Right cardiac atrium (tissue), 5 donors: ENCODE measurements at regions not wholly inside any gene's neighbourhood (a gene's known extent, or its start where the extent isn't known, plus 50 kb on each side); places are given as distances from the start of the nearest gene placed in this dataset.

Experiments used
- ATAC-seq, 2 donors: fragments of 200-7000 bp; cut with Tn5 transposase; one replicate each; pipeline versions ENCODE4 v1.8.0 to v1.9.1; 2020; ENCODE audit warnings: moderate library complexity in 2 of 2, mild to moderate bottlenecking in 1 of 2
- DNase-seq, 3 donors: peaks; one replicate each; pipeline ENCODE4 v3.0.0-alpha.2; 2020
- H3K27ac ChIP-seq: one replicate; pipeline ENCODE4 v1.5.1; 2013; ENCODE audit warnings: mild to moderate bottlenecking, low read length, control low read depth, moderate library complexity
- H3K27me3 ChIP-seq: one replicate; pipeline ENCODE4 v1.6.1; 2013; ENCODE audit not compliant: control insufficient read depth, insufficient read depth
- H3K4me1 ChIP-seq: one replicate; pipeline ENCODE4 v1.6.1; 2013; ENCODE audit warnings: low read length; ENCODE audit not compliant: control insufficient read depth, insufficient read depth
- H3K4me3 ChIP-seq: one replicate; pipeline ENCODE4 v1.5.1; 2013; ENCODE audit warnings: low read length, control low read depth
- H3K9me3 ChIP-seq: one replicate; pipeline ENCODE4 v1.6.1; 2013; ENCODE audit warnings: low read length; ENCODE audit not compliant: control insufficient read depth
- WGBS: extraction: QIAGEN DNeasy Blood & Tissue Kit; methylation state at CpG from one replicate; pipeline ENCODE4 v1.1.7; 2013; 5-methylcytosine and 5-hydroxymethylcytosine counted together
- intact Hi-C, 4 donors: fragments of 100-400 bp; cut with DNase I; formaldehyde crosslinking; loops; one replicate each; pipeline versions ENCODE4 v1.11.0 to v1.14.0; 2022 to 2023
- donor health status: healthy with polysubstance abuse.
- donor health status: DM: no; HTN: yes; CAD: no.
- donor health status: DM: no; HTN: no; CAD: no.
- donor health status: DM: no; HTN: yes; CAD: no; lungs with severe emphysema.
- donor health status: DM: yes; HTN: yes; CAD: no.

- no peak overlapping the region for H3K27ac ChIP-seq
- peak in 1 of 2 donors; percentile 16 for ATAC-seq
- DNase-seq, result no peak
Measured at GRCh38 chr9:106718936-106719335, 144.0 kb upstream of the ZNF462 start.

GRCh38 chr9:106722051-106722753 lies 140.8 kb upstream of the ZNF462 start:
- intact Hi-C loops, result no loop called here
- H3K27me3 ChIP-seq, result no peaks in the 10 kb centered on the region
- DNase-seq (no peak), ATAC-seq (no peak)
- no peak overlapping the region for H3K4me3 ChIP-seq
- no peaks in the 10 kb centered on the region for H3K9me3 ChIP-seq
- no peaks in the 10 kb centered on the region for H3K4me1 ChIP-seq
- WGBS, result 89% methylated on average over 4 of the region's 4 CpGs
- H3K27ac ChIP-seq, result no peak overlapping the region

More at GRCh38 chr9:106718936-106719335, 144.0 kb upstream of the ZNF462 start:
- Histone ChIP-seq H3K27me3 (no peaks in the 10 kb centered on the region), H3K4me1 (no peaks in the 10 kb centered on the region), H3K4me3 (no peak overlapping the region), H3K9me3 (no peaks in the 10 kb centered on the region)
- intact Hi-C loops, result no loop called here

GRCh38 chr9:106723926-106724325 lies 139.0 kb upstream of the ZNF462 start:
- Histone ChIP-seq H3K4me1 (no peaks in the 10 kb centered on the region), H3K4me3 (no peak overlapping the region), H3K27ac (no peak overlapping the region), H3K9me3 (no peaks in the 10 kb centered on the region), H3K27me3 (no peaks in the 10 kb centered on the region)
- no peak for ATAC-seq
- intact Hi-C loops, result no loop called here
- DNase-seq, result no peak

GRCh38 chr9:106724566-106724965 lies 138.4 kb upstream of the ZNF462 start:
- H3K4me3 ChIP-seq, result no peak overlapping the region
- H3K9me3 ChIP-seq, result no peaks in the 10 kb centered on the region
- no peaks in the 10 kb centered on the region for H3K27me3 ChIP-seq
- no peak for ATAC-seq
- H3K4me1 ChIP-seq, result peaks cover 2% of the 10 kb centered on the region
- H3K27ac ChIP-seq, result no peak overlapping the region
- intact Hi-C loops, result no loop called here
- WGBS, result 83% methylated on average over 2 of the region's 2 CpGs
- no peak for DNase-seq

- ATAC-seq (peak; percentile 81 to 83), DNase-seq (no peak)
- WGBS, result 76% methylated on average over 5 of the region's 5 CpGs
- Histone ChIP-seq H3K27me3 (no peaks in the 10 kb centered on the region), H3K4me3 (no peak overlapping the region), H3K4me1 (peaks cover 2% of the 10 kb centered on the region), H3K27ac (peak overlapping the region; percentile 66), H3K9me3 (no peaks in the 10 kb centered on the region)
- intact Hi-C loops, result no loop called here
Measured at GRCh38 chr9:106726070-106726815, 136.7 kb upstream of the ZNF462 start.

- H3K27me3 ChIP-seq, result no peaks in the 10 kb centered on the region
- no peak overlapping the region for H3K27ac ChIP-seq
- intact Hi-C loops, result no loop called here
- H3K4me1 ChIP-seq, result peaks cover 2% of the 10 kb centered on the region
- ATAC-seq, result no peak
- WGBS, result 80% methylated on average over 3 of the region's 3 CpGs
- H3K4me3 ChIP-seq, result no peak overlapping the region
- DNase-seq, result no peak
- no peaks in the 10 kb centered on the region for H3K9me3 ChIP-seq
Measured at GRCh38 chr9:106727969-106728368, 135.0 kb upstream of the ZNF462 start.

- intact Hi-C loops, result no loop called here
- Histone ChIP-seq H3K27me3 (no peaks in the 10 kb centered on the region), H3K9me3 (no peaks in the 10 kb centered on the region), H3K4me1 (peaks cover 2% of the 10 kb centered on the region), H3K4me3 (no peak overlapping the region), H3K27ac (no peak overlapping the region)
- ATAC-seq, result peak in 1 of 2 donors; percentile 50
- no peak for DNase-seq
- 66% methylated on average over 7 of the region's 7 CpGs for WGBS
Measured at GRCh38 chr9:106728860-106729259, 134.1 kb upstream of the ZNF462 start.

GRCh38 chr9:106731910-106732309 lies 131.1 kb upstream of the ZNF462 start:
- WGBS, result 55% methylated on average over 1 of the region's 1 CpG
- peaks cover 2% of the 10 kb centered on the region for H3K4me1 ChIP-seq
- intact Hi-C loops, result no loop called here
- H3K27ac ChIP-seq, result no peak overlapping the region
- no peaks in the 10 kb centered on the region for H3K9me3 ChIP-seq
- H3K27me3 ChIP-seq, result no peaks in the 10 kb centered on the region
- ATAC-seq (no peak), DNase-seq (no peak)
- H3K4me3 ChIP-seq, result no peak overlapping the region

GRCh38 chr9:106733828-106734380 lies 129.1 kb upstream of the ZNF462 start:
- ATAC-seq (no peak), DNase-seq (no peak)
- no peak overlapping the region for H3K27ac ChIP-seq
- intact Hi-C loops, result no loop called here
- peaks cover 2% of the 10 kb centered on the region for H3K4me1 ChIP-seq
- no peak overlapping the region for H3K4me3 ChIP-seq
- no peaks in the 10 kb centered on the region for H3K27me3 ChIP-seq
- H3K9me3 ChIP-seq, result no peaks in the 10 kb centered on the region
- WGBS, result 97% methylated on average over 3 of the region's 3 CpGs

GRCh38 chr9:106737516-106737915 lies 125.5 kb upstream of the ZNF462 start:
- Histone ChIP-seq H3K27ac (no peak overlapping the region), H3K9me3 (no peaks in the 10 kb centered on the region), H3K4me1 (no peaks in the 10 kb centered on the region), H3K27me3 (no peaks in the 10 kb centered on the region), H3K4me3 (no peak overlapping the region)
- ATAC-seq (no peak), DNase-seq (no peak)
- intact Hi-C loops, result no loop called here
- 84% methylated on average over 3 of the region's 3 CpGs for WGBS

GRCh38 chr9:106738109-106738508 lies 124.9 kb upstream of the ZNF462 start:
- WGBS, result 96% methylated on average over 1 of the region's 1 CpG
- ATAC-seq, result no peak

More at GRCh38 chr9:106738109-106738508, 124.9 kb upstream of the ZNF462 start:
- no peaks in the 10 kb centered on the region for H3K27me3 ChIP-seq
- intact Hi-C loops, result no loop called here
- no peak for DNase-seq
- no peak overlapping the region for H3K4me3 ChIP-seq
- no peaks in the 10 kb centered on the region for H3K9me3 ChIP-seq
- H3K4me1 ChIP-seq, result no peaks in the 10 kb centered on the region
- H3K27ac ChIP-seq, result no peak overlapping the region
